GM18502 (cell line): ENCODE measurements at regions not wholly inside any gene's neighbourhood (a gene's known extent, or its start where the extent isn't known, plus 50 kb on each side); places are given as distances from the start of the nearest gene placed in this dataset.

Experiments used
- ATAC-seq: cut with Tn5 transposase; IDR thresholded peaks from one replicate; pipeline ENCODE4 v1.9.1; 2021; ENCODE audit warnings: mild to moderate bottlenecking; ENCODE audit not compliant: unreplicated experiment, poor library complexity

DNA sequence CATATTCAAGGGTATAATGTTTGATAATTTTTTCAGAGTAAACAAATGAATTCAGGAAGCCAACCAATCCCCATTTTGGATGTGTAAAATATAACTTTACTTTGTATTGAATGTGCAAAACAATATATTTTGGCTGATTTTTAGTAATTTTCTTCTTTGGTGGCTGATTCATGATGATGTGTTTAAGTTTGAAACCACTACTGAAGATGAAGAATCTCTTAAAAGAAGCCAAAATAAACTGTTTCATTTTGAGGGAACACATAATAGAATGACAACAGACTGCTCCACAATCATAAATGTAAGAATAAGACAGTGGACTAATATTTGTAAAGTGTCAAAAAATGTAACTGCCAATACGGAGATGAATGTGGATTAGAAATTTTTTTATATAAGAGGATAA is 52.5 kb upstream of the TRIM43 start:
- peak; percentile 22 for ATAC-seq

DNA sequence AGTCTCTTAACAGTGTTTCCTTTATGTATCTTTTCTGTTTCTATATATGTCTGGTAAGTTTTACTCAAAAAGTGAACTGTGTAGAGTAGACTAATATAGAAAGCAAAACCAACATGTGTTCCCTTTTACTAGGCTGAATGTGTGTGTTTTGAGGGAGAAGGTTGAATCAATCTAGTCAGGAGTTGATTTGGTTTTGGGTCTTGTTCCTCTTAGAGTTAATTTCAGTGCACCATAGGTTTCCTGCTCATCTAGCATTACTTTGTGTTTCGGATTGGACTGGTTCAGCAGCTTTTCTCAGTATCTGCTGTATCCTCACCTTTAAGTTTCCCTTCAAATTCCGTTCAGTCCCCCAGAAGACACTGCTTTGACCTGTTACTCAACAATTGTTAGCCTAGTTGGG is 52.0 kb upstream of the TRIM43 start:
- ATAC-seq, result peak; percentile 74
